ENCODE measurements at regions not wholly inside any gene's neighbourhood (a gene's known extent, or its start where the extent isn't known, plus 50 kb on each side); places are given as distances from the start of the nearest gene placed in this dataset.

DNA sequence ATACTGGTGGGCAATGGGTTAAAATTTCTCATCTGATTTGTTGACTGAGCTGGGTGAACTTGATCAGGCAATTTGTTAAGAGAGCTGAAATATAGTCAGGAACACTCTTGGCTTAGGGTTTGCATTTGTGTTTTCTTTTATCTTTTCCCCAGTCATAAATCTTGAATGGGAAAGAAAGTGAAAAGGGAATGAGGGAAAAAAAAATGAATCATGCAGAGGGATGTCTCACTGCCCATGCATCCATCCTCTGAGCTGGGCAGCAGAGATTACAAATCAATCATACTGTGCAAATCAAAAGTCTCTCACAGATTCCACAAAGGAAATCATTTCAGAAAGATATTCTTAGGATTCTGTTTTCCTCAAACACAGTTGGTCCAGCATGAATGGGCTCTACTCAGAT, 174.2 kb upstream of the MPPED2 start:
- ChIA-PET SMC1A (ENCODE audit: uncharacterized antibody, unreplicated experiment) (no interaction called here), CTCF (no interaction called here), RAD21 (ENCODE audit: unreplicated experiment) (no interaction called here), POLR2A (no interaction called here)
- no peak overlapping the region for H3K4me3 ChIP-seq
- FAIRE-seq (no peak), DNase-seq (ENCODE audit: low read depth, low spot score) (no peak), ATAC-seq (no peak)
- intact Hi-C loops (cut with micrococcal nuclease; ENCODE audit: unreplicated experiment) (no loop called here), in situ Hi-C loops (cut with MboI) (no loop called here)
- no peak overlapping the region for H3K27ac ChIP-seq (ENCODE audit: control insufficient read depth, insufficient read depth)
- no peaks in the 10 kb centered on the region for H3K36me3 ChIP-seq (ENCODE audit: control insufficient read depth in 2 of 2, insufficient read depth in 2 of 2, low read length in 1 of 2)
- H4K20me1 ChIP-seq (ENCODE audit: control insufficient read depth, insufficient read depth), result no peaks in the 10 kb centered on the region
- H3K4me1 ChIP-seq (ENCODE audit: control insufficient read depth, insufficient read depth, low read length), result no peaks in the 10 kb centered on the region
- no peak for TF ChIP-seq DPF2 (IDR thresholded peaks at IDR 0.05)
- no peak for TF ChIP-seq ZBTB33 (IDR thresholded peaks at IDR 0.05)
- no peak for TF ChIP-seq SKIL (IDR thresholded peaks at IDR 0.05; ENCODE audit: low read depth, poor library complexity, severe bottlenecking)
- TF ChIP-seq, protein P1, sequence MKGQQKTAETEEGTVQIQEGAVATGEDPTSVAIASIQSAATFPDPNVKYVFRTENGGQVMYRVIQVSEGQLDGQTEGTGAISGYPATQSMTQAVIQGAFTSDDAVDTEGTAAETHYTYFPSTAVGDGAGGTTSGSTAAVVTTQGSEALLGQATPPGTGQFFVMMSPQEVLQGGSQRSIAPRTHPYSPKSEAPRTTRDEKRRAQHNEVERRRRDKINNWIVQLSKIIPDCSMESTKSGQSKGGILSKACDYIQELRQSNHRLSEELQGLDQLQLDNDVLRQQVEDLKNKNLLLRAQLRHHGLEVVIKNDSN (IDR thresholded peaks at IDR 0.05; ENCODE audit: borderline replicate concordance, extremely low read length, insufficient read depth, low read depth, low read length), result no peak
- BruUV-seq (replicated peaks), result no TSS peak
- H2AFZ ChIP-seq (ENCODE audit: control insufficient read depth, low read depth, low read length), result no peak overlapping the region
- H3K4me2 ChIP-seq (ENCODE audit: control insufficient read depth, insufficient read depth), result no peak overlapping the region
- H3K9ac ChIP-seq (ENCODE audit: control insufficient read depth, insufficient read depth, low read length), result no peak overlapping the region
- H3K9me3 ChIP-seq (replicated peaks; ENCODE audit: control insufficient read depth, insufficient read depth, low read length), result no peaks in the 10 kb centered on the region
- no peaks in the 10 kb centered on the region for H3K79me2 ChIP-seq (ENCODE audit: control insufficient read depth, insufficient read depth, low read length)
- H3K27me3 ChIP-seq (replicated peaks in 1 of 2; ENCODE audit: control insufficient read depth in 2 of 2, insufficient read depth in 2 of 2, low read length in 1 of 2), result no peaks in the 10 kb centered on the region

Data from GM12878 (cell line).